GM12892 (cell line): ENCODE measurements at regions not wholly inside any gene's neighbourhood (a gene's known extent, or its start where the extent isn't known, plus 50 kb on each side); places are given as distances from the start of the nearest gene placed in this dataset.

ENCODE experiments used
- POLR2AphosphoS5 ChIP-seq: IDR thresholded peaks from 2 replicates; pipeline ENCODE4 v1.6.1; 2011; ENCODE audit warnings: low read depth, low read length, control low read depth
- TAF1 ChIP-seq: IDR thresholded peaks from 2 replicates; pipeline ENCODE4 v1.6.1; 2011; ENCODE audit warnings: low read depth, mild to moderate bottlenecking, control low read depth, low read length, borderline replicate concordance

- TF ChIP-seq TAF1 (no peak), POLR2AphosphoS5 (no peak)
These were observed 504.0 kb upstream of the ARID1B start for GRCh38 chr6:156273065-156273711.
